ENCODE measurements at regions not wholly inside any gene's neighbourhood (a gene's known extent, or its start where the extent isn't known, plus 50 kb on each side); places are given as distances from the start of the nearest gene placed in this dataset.

DNA sequence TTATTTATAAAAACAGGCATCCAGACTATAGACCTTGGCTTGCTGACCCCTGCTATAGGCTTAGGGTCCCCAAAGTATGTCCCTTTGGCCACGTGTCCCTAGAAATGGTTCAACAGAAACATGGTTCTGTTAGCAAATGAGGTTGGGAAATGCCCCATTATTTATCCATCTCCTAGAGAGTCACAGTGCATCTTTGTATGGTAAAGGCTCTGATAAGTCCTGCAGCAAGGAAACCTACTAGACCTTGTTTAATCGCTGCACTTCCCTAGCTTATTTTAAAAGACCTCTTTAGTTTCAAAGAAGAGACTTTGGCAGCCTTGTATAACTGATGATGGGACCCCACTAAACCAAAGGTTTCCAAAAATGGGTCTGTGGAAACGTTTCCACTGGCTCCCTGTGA lies 471.5 kb downstream of the MED13L start:
- no peak overlapping the region for H2AFZ ChIP-seq (ENCODE audit: low read length)
- H3K9me3 ChIP-seq (ENCODE audit: insufficient read depth, low read depth, low read length): no peaks in the 10 kb centered on the region
- H3K4me2 ChIP-seq (ENCODE audit: low read depth, low read length, poor library complexity, severe bottlenecking): no peak overlapping the region
- H3K9me2 ChIP-seq (replicated peaks; ENCODE audit: low read depth, low read length): no peaks in the 10 kb centered on the region
- TF ChIP-seq EZH2phosphoT487 (IDR thresholded peaks at IDR 0.05; ENCODE audit: borderline replicate concordance): no peak
- TF ChIP-seq, protein P1, sequence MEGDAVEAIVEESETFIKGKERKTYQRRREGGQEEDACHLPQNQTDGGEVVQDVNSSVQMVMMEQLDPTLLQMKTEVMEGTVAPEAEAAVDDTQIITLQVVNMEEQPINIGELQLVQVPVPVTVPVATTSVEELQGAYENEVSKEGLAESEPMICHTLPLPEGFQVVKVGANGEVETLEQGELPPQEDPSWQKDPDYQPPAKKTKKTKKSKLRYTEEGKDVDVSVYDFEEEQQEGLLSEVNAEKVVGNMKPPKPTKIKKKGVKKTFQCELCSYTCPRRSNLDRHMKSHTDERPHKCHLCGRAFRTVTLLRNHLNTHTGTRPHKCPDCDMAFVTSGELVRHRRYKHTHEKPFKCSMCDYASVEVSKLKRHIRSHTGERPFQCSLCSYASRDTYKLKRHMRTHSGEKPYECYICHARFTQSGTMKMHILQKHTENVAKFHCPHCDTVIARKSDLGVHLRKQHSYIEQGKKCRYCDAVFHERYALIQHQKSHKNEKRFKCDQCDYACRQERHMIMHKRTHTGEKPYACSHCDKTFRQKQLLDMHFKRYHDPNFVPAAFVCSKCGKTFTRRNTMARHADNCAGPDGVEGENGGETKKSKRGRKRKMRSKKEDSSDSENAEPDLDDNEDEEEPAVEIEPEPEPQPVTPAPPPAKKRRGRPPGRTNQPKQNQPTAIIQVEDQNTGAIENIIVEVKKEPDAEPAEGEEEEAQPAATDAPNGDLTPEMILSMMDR (conservative IDR thresholded peaks at IDR 0.05; ENCODE audit: low read length): no peak
- no peaks in the 10 kb centered on the region for H3K27me3 ChIP-seq (ENCODE audit: insufficient read depth, low read length, poor library complexity, severe bottlenecking)
- H3F3A ChIP-seq (ENCODE audit: low read depth): no peaks in the 10 kb centered on the region
- no peak overlapping the region for H3K9ac ChIP-seq (ENCODE audit: low read depth, low read length, poor library complexity, severe bottlenecking)
- H3K36me3 ChIP-seq (ENCODE audit: insufficient read depth, low read length): no peaks in the 10 kb centered on the region
- no peak overlapping the region for H3K4me3 ChIP-seq (ENCODE audit: low read length, poor library complexity, severe bottlenecking)
- no peaks in the 10 kb centered on the region for H3K79me2 ChIP-seq (ENCODE audit: insufficient read depth, low read length)
- no peaks in the 10 kb centered on the region for H3K4me1 ChIP-seq (ENCODE audit: insufficient read depth, low read length, poor library complexity, severe bottlenecking)
- H4K20me1 ChIP-seq (ENCODE audit: insufficient read depth, low read length, poor library complexity, severe bottlenecking): no peaks in the 10 kb centered on the region

DNA sequence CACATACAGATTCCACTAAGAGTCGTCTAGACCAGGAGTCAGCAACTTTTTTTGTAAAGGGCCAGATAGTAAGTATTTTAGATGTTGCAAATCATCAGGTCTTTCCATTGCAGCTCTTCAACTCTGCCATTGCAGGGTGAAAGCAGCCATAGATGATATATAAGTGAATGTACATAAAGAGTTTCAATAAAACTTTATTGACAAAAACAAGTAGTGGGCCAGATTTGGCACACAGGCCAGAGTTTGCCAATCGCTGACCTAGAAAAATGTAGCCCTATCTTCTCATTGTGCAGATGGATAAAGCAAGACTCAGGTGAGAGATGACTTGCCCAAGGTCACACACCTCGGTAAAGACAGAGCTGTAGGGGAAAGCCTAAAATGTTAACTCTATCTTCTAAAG lies 474.7 kb downstream of the MED13L start:
- no peak overlapping the region for H3K9ac ChIP-seq (ENCODE audit: low read depth, low read length, poor library complexity, severe bottlenecking)
- no peaks in the 10 kb centered on the region for H3K79me2 ChIP-seq (ENCODE audit: insufficient read depth, low read length)
- TF ChIP-seq EZH2phosphoT487 (IDR thresholded peaks at IDR 0.05; ENCODE audit: borderline replicate concordance): no peak
- TF ChIP-seq, protein P1 (conservative IDR thresholded peaks at IDR 0.05; ENCODE audit: low read length): no peak
- H2AFZ ChIP-seq (ENCODE audit: low read length): no peak overlapping the region
- H3K36me3 ChIP-seq (ENCODE audit: insufficient read depth, low read length): no peaks in the 10 kb centered on the region
- no peaks in the 10 kb centered on the region for H3K9me2 ChIP-seq (replicated peaks; ENCODE audit: low read depth, low read length)
- H3K9me3 ChIP-seq (ENCODE audit: insufficient read depth, low read depth, low read length): no peaks in the 10 kb centered on the region
- no peak overlapping the region for H3K4me2 ChIP-seq (ENCODE audit: low read depth, low read length, poor library complexity, severe bottlenecking)
- H3F3A ChIP-seq (ENCODE audit: low read depth): no peaks in the 10 kb centered on the region
- H3K4me3 ChIP-seq (ENCODE audit: low read length, poor library complexity, severe bottlenecking): no peak overlapping the region
- H4K20me1 ChIP-seq (ENCODE audit: insufficient read depth, low read length, poor library complexity, severe bottlenecking): no peaks in the 10 kb centered on the region
- no peaks in the 10 kb centered on the region for H3K27me3 ChIP-seq (ENCODE audit: insufficient read depth, low read length, poor library complexity, severe bottlenecking)
- H3K4me1 ChIP-seq (ENCODE audit: insufficient read depth, low read length, poor library complexity, severe bottlenecking): no peaks in the 10 kb centered on the region

DNA sequence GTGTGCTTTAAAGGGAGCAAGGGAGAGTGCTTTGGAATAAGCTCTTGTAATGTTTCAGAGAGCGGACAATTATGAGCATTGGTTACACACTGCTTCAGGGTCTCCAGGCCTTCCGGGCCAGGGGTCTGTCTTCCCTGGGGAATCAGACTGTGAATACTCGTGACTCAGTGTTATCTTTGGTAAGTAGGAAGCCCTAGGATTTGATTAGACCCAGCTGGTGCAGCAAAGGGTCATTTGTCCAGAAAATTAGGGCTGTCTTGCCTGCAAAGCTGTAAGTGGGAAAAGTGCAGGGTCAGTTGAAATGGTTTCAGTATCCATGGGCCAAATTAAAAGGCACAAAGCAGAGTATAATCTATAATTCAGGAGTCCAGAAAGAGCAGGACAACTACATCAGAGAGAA lies 475.6 kb downstream of the MED13L start:
- Histone ChIP-seq H4K20me1 (ENCODE audit: insufficient read depth, low read length, poor library complexity, severe bottlenecking) (no peaks in the 10 kb centered on the region), H3F3A (ENCODE audit: low read depth) (no peaks in the 10 kb centered on the region), H3K4me1 (ENCODE audit: insufficient read depth, low read length, poor library complexity, severe bottlenecking) (no peaks in the 10 kb centered on the region), H3K9me2 (replicated peaks; ENCODE audit: low read depth, low read length) (no peaks in the 10 kb centered on the region), H3K4me3 (ENCODE audit: low read length, poor library complexity, severe bottlenecking) (no peak overlapping the region), H3K4me2 (ENCODE audit: low read depth, low read length, poor library complexity, severe bottlenecking) (no peak overlapping the region), H3K9me3 (ENCODE audit: insufficient read depth, low read depth, low read length) (no peaks in the 10 kb centered on the region), H3K9ac (ENCODE audit: low read depth, low read length, poor library complexity, severe bottlenecking) (no peak overlapping the region), H3K79me2 (ENCODE audit: insufficient read depth, low read length) (no peaks in the 10 kb centered on the region), H3K27me3 (ENCODE audit: insufficient read depth, low read length, poor library complexity, severe bottlenecking) (no peaks in the 10 kb centered on the region), H2AFZ (ENCODE audit: low read length) (no peak overlapping the region), H3K36me3 (ENCODE audit: insufficient read depth, low read length) (no peaks in the 10 kb centered on the region)
- TF ChIP-seq, protein P1 (conservative IDR thresholded peaks at IDR 0.05; ENCODE audit: low read length): no peak
- TF ChIP-seq EZH2phosphoT487 (IDR thresholded peaks at IDR 0.05; ENCODE audit: borderline replicate concordance): no peak

Data from Loucy (cell line).